Keratinocyte (primary cell): ENCODE measurements at regions not wholly inside any gene's neighbourhood (a gene's known extent, or its start where the extent isn't known, plus 50 kb on each side); places are given as distances from the start of the nearest gene placed in this dataset.

Source experiments
- DNase-seq: peaks from one replicate; pipeline ENCODE4 v3.0.0-alpha.2; 2011; ENCODE audit warnings: low read depth, missing footprints, low spot score
- FAIRE-seq: peaks from 2 replicates; lab custom pipeline; 2011; peaks lifted over from hg19 to GRCh38; lab: Jason Lieb, UNC
- H2AFZ ChIP-seq: 2 replicates; pipeline ENCODE4 v1.6.0; 2012; ENCODE audit warnings: low read length, control low read depth, inconsistent platforms; ENCODE audit not compliant: control insufficient read depth
- H3K27ac ChIP-seq: 2 replicates; pipeline ENCODE4 v1.5.1; 2011; ENCODE audit warnings: low read length; ENCODE audit not compliant: control insufficient read depth, insufficient read depth
- H3K27me3 ChIP-seq: 3 replicates; pipeline ENCODE4 v1.6.0; 2011; ENCODE audit warnings: low read length; ENCODE audit not compliant: control insufficient read depth, insufficient read depth; ENCODE audit errors: extremely low read depth
- H3K36me3 ChIP-seq, 2 experiments: 2 replicates in 1 of 2; 3 replicates in 1 of 2; pipeline ENCODE4 v1.5.1; 2011; ENCODE audit warnings: low read length in 2 of 2, mild to moderate bottlenecking in 1 of 2; ENCODE audit not compliant: control insufficient read depth in 2 of 2, insufficient read depth in 2 of 2; ENCODE audit errors: extremely low read depth in 1 of 2
- H3K4me1 ChIP-seq: 3 replicates; pipeline ENCODE4 v1.5.1; 2011; ENCODE audit warnings: low read length; ENCODE audit not compliant: control insufficient read depth, insufficient read depth; ENCODE audit errors: extremely low read depth
- H3K4me2 ChIP-seq: 3 replicates; pipeline ENCODE4 v1.6.0; 2011; ENCODE audit warnings: low read depth, low read length; ENCODE audit not compliant: control insufficient read depth, insufficient read depth; ENCODE audit errors: extremely low read depth
- H3K4me3 ChIP-seq, 3 experiments: fragments of 200-600 bp in 1 of 3; sonication (generic) in 1 of 3; 2 replicates in 2 of 3; 3 replicates in 1 of 3; pipeline ENCODE4 v1.5.1; 2011 to 2016; ENCODE audit warnings: low read length in 3 of 3, mild to moderate bottlenecking in 3 of 3, control low read depth in 2 of 3, inconsistent platforms in 1 of 3, low read depth in 1 of 3, mixed read lengths in 1 of 3, mixed run types in 1 of 3, moderate library complexity in 1 of 3; ENCODE audit not compliant: control insufficient read depth in 2 of 3, insufficient read depth in 2 of 3; ENCODE audit errors: extremely low read depth in 1 of 3
- H3K79me2 ChIP-seq: 2 replicates; pipeline ENCODE4 v1.6.0; 2012; ENCODE audit warnings: low read length; ENCODE audit not compliant: control insufficient read depth, insufficient read depth
- H3K9ac ChIP-seq: 3 replicates; pipeline ENCODE4 v1.6.0; 2011; ENCODE audit warnings: low read length; ENCODE audit not compliant: control insufficient read depth, insufficient read depth; ENCODE audit errors: extremely low read depth
- H3K9me1 ChIP-seq: 3 replicates; pipeline ENCODE4 v1.6.0; 2011; ENCODE audit warnings: low read length; ENCODE audit not compliant: control insufficient read depth, insufficient read depth; ENCODE audit errors: extremely low read depth
- H3K9me3 ChIP-seq: 2 replicates; pipeline ENCODE4 v1.5.1; 2012; ENCODE audit warnings: low read depth, low read length; ENCODE audit not compliant: control insufficient read depth
- H4K20me1 ChIP-seq: 3 replicates; pipeline ENCODE4 v1.6.0; 2011; ENCODE audit warnings: low read length; ENCODE audit not compliant: control insufficient read depth, insufficient read depth; ENCODE audit errors: extremely low read depth
- CTCF ChIP-seq, 3 experiments: IDR thresholded peaks in 1 of 3; conservative IDR thresholded peaks in 1 of 3; optimal IDR thresholded peaks in 1 of 3; 2 replicates in 2 of 3; 3 replicates in 1 of 3; pipeline versions ENCODE3 to v1.5.1; 2011; ENCODE audit warnings: low read length in 3 of 3, mild to moderate bottlenecking in 3 of 3, moderate library complexity in 2 of 3, control low read depth in 1 of 3, inconsistent platforms in 1 of 3; ENCODE audit not compliant: insufficient read depth in 2 of 3; ENCODE audit errors: extremely low read depth in 1 of 3
- EZH2 ChIP-seq: IDR thresholded peaks from one replicate; pipeline ENCODE4 v1.6.1; 2012; ENCODE audit warnings: inconsistent platforms, mild to moderate bottlenecking, low read length, moderate library complexity
- dilution Hi-C: fragments of 300-500 bp; cut with MboI; formaldehyde crosslinking; loops from one replicate; pipeline ENCODE4 v1.7.0; 2020; ENCODE audit warnings: low sequenced_read_pairs; ENCODE audit not compliant: extremely low pct_ligation_motif_present

DNA sequence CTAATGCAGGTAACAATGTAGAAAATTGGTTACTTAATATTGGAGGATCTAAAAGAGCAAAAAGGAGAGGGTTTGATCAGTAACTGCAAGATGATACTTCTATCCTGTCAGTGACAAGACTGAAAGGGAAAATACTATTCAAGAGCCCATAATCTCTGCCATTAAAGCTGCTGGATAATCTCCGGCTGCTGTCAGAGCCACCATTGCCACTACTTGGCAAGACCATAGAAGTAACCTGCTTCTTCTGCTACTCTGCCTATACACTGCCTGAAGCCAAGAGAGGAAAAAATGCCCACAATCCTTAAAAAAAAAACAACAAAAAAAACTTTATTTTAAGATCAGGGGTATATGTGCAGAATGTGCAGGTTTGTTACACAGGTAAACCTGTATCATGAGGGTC is 386.5 kb upstream of the ID4 start:
- dilution Hi-C loops: no loop called here
- Histone ChIP-seq H3K36me3 (no peaks in the 10 kb centered on the region), H3K79me2 (no peaks in the 10 kb centered on the region), H3K4me1 (no peaks in the 10 kb centered on the region), H3K27ac (no peak overlapping the region), H3K9me1 (no peaks in the 10 kb centered on the region), H3K27me3 (no peaks in the 10 kb centered on the region), H3K9me3 (no peaks in the 10 kb centered on the region), H3K9ac (no peak overlapping the region), H2AFZ (no peak overlapping the region), H3K4me2 (no peak overlapping the region), H3K4me3 (no peak overlapping the region), H4K20me1 (no peaks in the 10 kb centered on the region)
- FAIRE-seq (no peak), DNase-seq (no peak)
- TF ChIP-seq CTCF (optimal IDR thresholded peaks at IDR 0.05 in 1 of 3, IDR thresholded peaks at IDR 0.05 in 1 of 3, conservative IDR thresholded peaks at IDR 0.05 in 1 of 3; ENCODE audit: extremely low read depth in 1 of 3, insufficient read depth in 2 of 3, low read length in 3 of 3) (no peak), EZH2 (no peak)

GRCh38 chr6:19452495-19452894 is 384.7 kb upstream of the ID4 start:
- Histone ChIP-seq H3K9ac (no peak overlapping the region), H3K4me3 (no peak overlapping the region), H3K79me2 (no peaks in the 10 kb centered on the region), H3K4me2 (no peak overlapping the region), H3K9me3 (no peaks in the 10 kb centered on the region), H3K36me3 (no peaks in the 10 kb centered on the region), H4K20me1 (no peaks in the 10 kb centered on the region), H3K27ac (no peak overlapping the region), H2AFZ (no peak overlapping the region), H3K4me1 (no peaks in the 10 kb centered on the region), H3K27me3 (no peaks in the 10 kb centered on the region), H3K9me1 (no peaks in the 10 kb centered on the region)
- no peak for TF ChIP-seq CTCF (optimal IDR thresholded peaks at IDR 0.05 in 1 of 3, IDR thresholded peaks at IDR 0.05 in 1 of 3, conservative IDR thresholded peaks at IDR 0.05 in 1 of 3; ENCODE audit: extremely low read depth in 1 of 3, insufficient read depth in 2 of 3, low read length in 3 of 3)
- no peak for TF ChIP-seq EZH2
- DNase-seq (no peak), FAIRE-seq (no peak)
- dilution Hi-C loops: no loop called here
